GM23338 (cell line): ENCODE measurements at regions not wholly inside any gene's neighbourhood (a gene's known extent, or its start where the extent isn't known, plus 50 kb on each side); places are given as distances from the start of the nearest gene placed in this dataset.

ENCODE experiments used
- ATAC-seq: fragments of 200-7000 bp; cut with Tn5 transposase; 3 replicates; pipeline ENCODE4 v1.9.1; 2020
- DNase-seq: peaks from one replicate; pipeline ENCODE4 v3.0.0-alpha.2; 2015; ENCODE audit warnings: low spot score
- H2AFZ ChIP-seq: fragments of 200-600 bp; sonication (generic); 2 replicates; pipeline ENCODE4 v1.8.0; 2016; ENCODE audit warnings: antibody characterized with exemption, mild to moderate bottlenecking, moderate library complexity
- H3F3A ChIP-seq: fragments of 200-600 bp; sonication (generic); replicated peaks from 2 replicates; pipeline ENCODE4 v1.8.0; 2017; ENCODE audit warnings: antibody characterized with exemption, mixed run types, low read depth
- H3K27ac ChIP-seq: fragments of 200-600 bp; sonication (generic); 2 replicates; pipeline ENCODE4 v1.6.1; 2016; ENCODE audit warnings: low read depth
- H3K27me3 ChIP-seq: fragments of 200-600 bp; sonication (generic); 2 replicates; pipeline ENCODE4 v1.8.0; 2016; ENCODE audit warnings: mild to moderate bottlenecking, mixed run types, moderate library complexity; ENCODE audit not compliant: insufficient read depth
- H3K36me3 ChIP-seq: fragments of 200-600 bp; sonication (generic); 2 replicates; pipeline ENCODE4 v1.8.0; 2016; ENCODE audit warnings: mild to moderate bottlenecking; ENCODE audit not compliant: insufficient read depth
- H3K4me1 ChIP-seq: fragments of 200-600 bp; sonication (generic); 2 replicates; pipeline ENCODE4 v1.8.0; 2016; ENCODE audit warnings: mild to moderate bottlenecking, moderate library complexity; ENCODE audit not compliant: insufficient read depth
- H3K4me2 ChIP-seq: fragments of 200-600 bp; sonication (generic); 2 replicates; pipeline ENCODE4 v1.7.1; 2017; ENCODE audit warnings: mixed run types
- H3K4me3 ChIP-seq: fragments of 200-600 bp; sonication (generic); 2 replicates; pipeline ENCODE4 v1.6.1; 2016; ENCODE audit warnings: mixed run types
- H3K79me2 ChIP-seq: fragments of 200-600 bp; sonication (generic); replicated peaks from 2 replicates; pipeline ENCODE4 v1.8.0; 2017; ENCODE audit warnings: mild to moderate bottlenecking; ENCODE audit not compliant: insufficient read depth
- H3K9me2 ChIP-seq: fragments of 200-600 bp; sonication (generic); 2 replicates; pipeline ENCODE4 v1.8.0; 2017; ENCODE audit not compliant: insufficient read depth
- H4K20me1 ChIP-seq: fragments of 200-600 bp; sonication (generic); replicated peaks from 2 replicates; pipeline ENCODE4 v1.8.0; 2017; ENCODE audit warnings: mild to moderate bottlenecking; ENCODE audit not compliant: insufficient read depth
- H3K27ac Mint-ChIP-seq: 2 replicates; pipeline ENCODE4 v1.8.0; 2020; ENCODE audit warnings: inconsistent platforms, mild to moderate bottlenecking, moderate library complexity, mixed read lengths
- H3K27me3 Mint-ChIP-seq: 3 replicates; pipeline ENCODE4 v1.8.0; 2022; ENCODE audit warnings: low read depth, mild to moderate bottlenecking, moderate library complexity, mixed read lengths, inconsistent platforms; ENCODE audit not compliant: insufficient read depth, poor library complexity
- H3K36me3 Mint-ChIP-seq: 3 replicates; pipeline ENCODE4 v1.8.0; 2021; ENCODE audit warnings: low read depth, mild to moderate bottlenecking, inconsistent platforms, moderate library complexity, mixed read lengths
- H3K4me1 Mint-ChIP-seq: 3 replicates; pipeline ENCODE4 v1.8.0; 2020; ENCODE audit warnings: mild to moderate bottlenecking, inconsistent platforms, mixed read lengths
- H3K4me3 Mint-ChIP-seq: 3 replicates; pipeline ENCODE4 v1.8.0; 2021; ENCODE audit warnings: moderate library complexity, mild to moderate bottlenecking, inconsistent platforms, mixed read lengths
- H3K9me3 Mint-ChIP-seq: 3 replicates; pipeline ENCODE4 v1.8.0; 2020; ENCODE audit warnings: moderate library complexity, mild to moderate bottlenecking, inconsistent platforms, mixed read lengths
- CREB1 ChIP-seq: fragments of 250-450 bp; sonication (Bioruptor Pico); IDR thresholded peaks from 2 replicates; pipeline ENCODE4 v1.5.0; 2020; ENCODE audit warnings: low read depth, mild to moderate bottlenecking, moderate library complexity
- EZH2 ChIP-seq: fragments of 200-600 bp; sonication (generic); IDR thresholded peaks from one replicate; pipeline ENCODE4 v1.8.0; 2017; ENCODE audit warnings: antibody characterized with exemption, mild to moderate bottlenecking, low read depth; ENCODE audit not compliant: unreplicated experiment
- EZH2phosphoT487 ChIP-seq: fragments of 200-600 bp; sonication (generic); IDR thresholded peaks from one replicate; pipeline ENCODE4 v1.8.1; 2018; ENCODE audit warnings: antibody characterized with exemption; ENCODE audit not compliant: unreplicated experiment
- JUNB ChIP-seq: IDR thresholded peaks from one replicate; pipeline ENCODE4 v1.6.1; 2016; ENCODE audit warnings: antibody characterized with exemption; ENCODE audit not compliant: unreplicated experiment
- POLR2AphosphoS5 ChIP-seq: IDR thresholded peaks from 2 replicates; pipeline ENCODE4 v1.6.1; 2016; ENCODE audit warnings: antibody characterized with exemption, low read depth
- STAT1 ChIP-seq: IDR thresholded peaks from one replicate; pipeline ENCODE4 v1.6.1; 2016; ENCODE audit warnings: antibody characterized with exemption; ENCODE audit not compliant: unreplicated experiment
- ZNF114 ChIP-seq: fragments of 250-450 bp; sonication (Bioruptor Pico); IDR thresholded peaks from 2 replicates; pipeline ENCODE4 v1.5.0; 2020; ENCODE audit warnings: mild to moderate bottlenecking, moderate library complexity
- ZNF331 ChIP-seq: fragments of 250-450 bp; sonication (Bioruptor Pico); IDR thresholded peaks from 2 replicates; pipeline ENCODE4 v1.5.0; 2020; ENCODE audit warnings: low read depth, mild to moderate bottlenecking, moderate library complexity
- TF ChIP-seq, protein P1 (sequence below), 2 experiments: fragments of 200-600 bp in 1 of 2; sonication (generic) in 1 of 2; conservative IDR thresholded peaks; 2 replicates each; pipeline versions ENCODE4 v1.5.1 to v1.6.1; 2016 to 2017; ENCODE audit warnings: antibody characterized with exemption in 2 of 2, low read depth in 2 of 2, mild to moderate bottlenecking in 2 of 2, moderate library complexity in 1 of 2
- TF ChIP-seq, protein P2 (sequence below): fragments of 250-450 bp; sonication (Bioruptor Pico); IDR thresholded peaks from 2 replicates; pipeline ENCODE4 v1.5.0; 2020; ENCODE audit warnings: mild to moderate bottlenecking, moderate library complexity
- TF ChIP-seq, protein P3 (sequence below): IDR thresholded peaks from one replicate; pipeline ENCODE4 v1.6.1; 2018; ENCODE audit warnings: antibody characterized with exemption; ENCODE audit not compliant: unreplicated experiment

DNA sequence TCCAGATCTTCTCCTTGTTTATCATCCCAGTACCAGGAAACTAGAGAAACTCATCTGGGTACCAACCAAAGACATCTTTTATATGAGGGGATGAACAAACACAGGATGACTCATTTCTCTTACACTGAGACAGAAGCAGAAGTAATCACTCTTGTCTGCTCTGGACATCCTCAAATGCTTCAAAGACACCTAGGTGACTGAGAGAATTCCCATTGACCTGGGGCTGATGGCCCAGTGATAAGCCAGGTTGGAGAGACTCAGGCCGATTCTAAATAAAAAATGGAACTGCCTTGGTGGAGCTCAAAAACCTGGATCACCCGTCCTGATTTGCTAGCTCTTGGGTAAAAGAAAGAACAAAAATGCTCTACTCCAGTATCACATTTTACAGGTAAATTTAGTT is 182.2 kb downstream of the ZNF486 start:
- H3K27me3 ChIP-seq: no peaks in the 10 kb centered on the region
- ATAC-seq: no peak
- 0 out of 2 replicates have a peak, but pooled peaks cover 5% of the 10 kb centered on the region for H3F3A ChIP-seq
- no peaks in the 10 kb centered on the region; the same call in 1 of the 2 replicates for H4K20me1 ChIP-seq
- no peak overlapping the region for H3K27ac Mint-ChIP-seq
- no peaks in the 10 kb centered on the region; the same call in 2 of the 3 replicates for H3K4me1 Mint-ChIP-seq
- no peaks in the 10 kb centered on the region for H3K27me3 Mint-ChIP-seq
- no peaks in the 10 kb centered on the region; the same call in 1 of the 2 replicates for H3K36me3 ChIP-seq
- H3K9me3 Mint-ChIP-seq: no peaks in the 10 kb centered on the region
- no peak overlapping the region for H3K27ac ChIP-seq
- no peaks in the 10 kb centered on the region for H3K4me1 ChIP-seq
- H3K4me3 Mint-ChIP-seq: no peak overlapping the region
- H3K79me2 ChIP-seq: no peaks in the 10 kb centered on the region
- H3K9me2 ChIP-seq: no peaks in the 10 kb centered on the region
- TF ChIP-seq EZH2phosphoT487: no peak
- no peak for TF ChIP-seq STAT1
- TF ChIP-seq, protein P1, sequence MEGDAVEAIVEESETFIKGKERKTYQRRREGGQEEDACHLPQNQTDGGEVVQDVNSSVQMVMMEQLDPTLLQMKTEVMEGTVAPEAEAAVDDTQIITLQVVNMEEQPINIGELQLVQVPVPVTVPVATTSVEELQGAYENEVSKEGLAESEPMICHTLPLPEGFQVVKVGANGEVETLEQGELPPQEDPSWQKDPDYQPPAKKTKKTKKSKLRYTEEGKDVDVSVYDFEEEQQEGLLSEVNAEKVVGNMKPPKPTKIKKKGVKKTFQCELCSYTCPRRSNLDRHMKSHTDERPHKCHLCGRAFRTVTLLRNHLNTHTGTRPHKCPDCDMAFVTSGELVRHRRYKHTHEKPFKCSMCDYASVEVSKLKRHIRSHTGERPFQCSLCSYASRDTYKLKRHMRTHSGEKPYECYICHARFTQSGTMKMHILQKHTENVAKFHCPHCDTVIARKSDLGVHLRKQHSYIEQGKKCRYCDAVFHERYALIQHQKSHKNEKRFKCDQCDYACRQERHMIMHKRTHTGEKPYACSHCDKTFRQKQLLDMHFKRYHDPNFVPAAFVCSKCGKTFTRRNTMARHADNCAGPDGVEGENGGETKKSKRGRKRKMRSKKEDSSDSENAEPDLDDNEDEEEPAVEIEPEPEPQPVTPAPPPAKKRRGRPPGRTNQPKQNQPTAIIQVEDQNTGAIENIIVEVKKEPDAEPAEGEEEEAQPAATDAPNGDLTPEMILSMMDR (conservative IDR thresholded peaks at IDR 0.05; ENCODE audit: low read depth in 2 of 2): no peak
- TF ChIP-seq ZNF114: no peak
- TF ChIP-seq, protein P2, sequence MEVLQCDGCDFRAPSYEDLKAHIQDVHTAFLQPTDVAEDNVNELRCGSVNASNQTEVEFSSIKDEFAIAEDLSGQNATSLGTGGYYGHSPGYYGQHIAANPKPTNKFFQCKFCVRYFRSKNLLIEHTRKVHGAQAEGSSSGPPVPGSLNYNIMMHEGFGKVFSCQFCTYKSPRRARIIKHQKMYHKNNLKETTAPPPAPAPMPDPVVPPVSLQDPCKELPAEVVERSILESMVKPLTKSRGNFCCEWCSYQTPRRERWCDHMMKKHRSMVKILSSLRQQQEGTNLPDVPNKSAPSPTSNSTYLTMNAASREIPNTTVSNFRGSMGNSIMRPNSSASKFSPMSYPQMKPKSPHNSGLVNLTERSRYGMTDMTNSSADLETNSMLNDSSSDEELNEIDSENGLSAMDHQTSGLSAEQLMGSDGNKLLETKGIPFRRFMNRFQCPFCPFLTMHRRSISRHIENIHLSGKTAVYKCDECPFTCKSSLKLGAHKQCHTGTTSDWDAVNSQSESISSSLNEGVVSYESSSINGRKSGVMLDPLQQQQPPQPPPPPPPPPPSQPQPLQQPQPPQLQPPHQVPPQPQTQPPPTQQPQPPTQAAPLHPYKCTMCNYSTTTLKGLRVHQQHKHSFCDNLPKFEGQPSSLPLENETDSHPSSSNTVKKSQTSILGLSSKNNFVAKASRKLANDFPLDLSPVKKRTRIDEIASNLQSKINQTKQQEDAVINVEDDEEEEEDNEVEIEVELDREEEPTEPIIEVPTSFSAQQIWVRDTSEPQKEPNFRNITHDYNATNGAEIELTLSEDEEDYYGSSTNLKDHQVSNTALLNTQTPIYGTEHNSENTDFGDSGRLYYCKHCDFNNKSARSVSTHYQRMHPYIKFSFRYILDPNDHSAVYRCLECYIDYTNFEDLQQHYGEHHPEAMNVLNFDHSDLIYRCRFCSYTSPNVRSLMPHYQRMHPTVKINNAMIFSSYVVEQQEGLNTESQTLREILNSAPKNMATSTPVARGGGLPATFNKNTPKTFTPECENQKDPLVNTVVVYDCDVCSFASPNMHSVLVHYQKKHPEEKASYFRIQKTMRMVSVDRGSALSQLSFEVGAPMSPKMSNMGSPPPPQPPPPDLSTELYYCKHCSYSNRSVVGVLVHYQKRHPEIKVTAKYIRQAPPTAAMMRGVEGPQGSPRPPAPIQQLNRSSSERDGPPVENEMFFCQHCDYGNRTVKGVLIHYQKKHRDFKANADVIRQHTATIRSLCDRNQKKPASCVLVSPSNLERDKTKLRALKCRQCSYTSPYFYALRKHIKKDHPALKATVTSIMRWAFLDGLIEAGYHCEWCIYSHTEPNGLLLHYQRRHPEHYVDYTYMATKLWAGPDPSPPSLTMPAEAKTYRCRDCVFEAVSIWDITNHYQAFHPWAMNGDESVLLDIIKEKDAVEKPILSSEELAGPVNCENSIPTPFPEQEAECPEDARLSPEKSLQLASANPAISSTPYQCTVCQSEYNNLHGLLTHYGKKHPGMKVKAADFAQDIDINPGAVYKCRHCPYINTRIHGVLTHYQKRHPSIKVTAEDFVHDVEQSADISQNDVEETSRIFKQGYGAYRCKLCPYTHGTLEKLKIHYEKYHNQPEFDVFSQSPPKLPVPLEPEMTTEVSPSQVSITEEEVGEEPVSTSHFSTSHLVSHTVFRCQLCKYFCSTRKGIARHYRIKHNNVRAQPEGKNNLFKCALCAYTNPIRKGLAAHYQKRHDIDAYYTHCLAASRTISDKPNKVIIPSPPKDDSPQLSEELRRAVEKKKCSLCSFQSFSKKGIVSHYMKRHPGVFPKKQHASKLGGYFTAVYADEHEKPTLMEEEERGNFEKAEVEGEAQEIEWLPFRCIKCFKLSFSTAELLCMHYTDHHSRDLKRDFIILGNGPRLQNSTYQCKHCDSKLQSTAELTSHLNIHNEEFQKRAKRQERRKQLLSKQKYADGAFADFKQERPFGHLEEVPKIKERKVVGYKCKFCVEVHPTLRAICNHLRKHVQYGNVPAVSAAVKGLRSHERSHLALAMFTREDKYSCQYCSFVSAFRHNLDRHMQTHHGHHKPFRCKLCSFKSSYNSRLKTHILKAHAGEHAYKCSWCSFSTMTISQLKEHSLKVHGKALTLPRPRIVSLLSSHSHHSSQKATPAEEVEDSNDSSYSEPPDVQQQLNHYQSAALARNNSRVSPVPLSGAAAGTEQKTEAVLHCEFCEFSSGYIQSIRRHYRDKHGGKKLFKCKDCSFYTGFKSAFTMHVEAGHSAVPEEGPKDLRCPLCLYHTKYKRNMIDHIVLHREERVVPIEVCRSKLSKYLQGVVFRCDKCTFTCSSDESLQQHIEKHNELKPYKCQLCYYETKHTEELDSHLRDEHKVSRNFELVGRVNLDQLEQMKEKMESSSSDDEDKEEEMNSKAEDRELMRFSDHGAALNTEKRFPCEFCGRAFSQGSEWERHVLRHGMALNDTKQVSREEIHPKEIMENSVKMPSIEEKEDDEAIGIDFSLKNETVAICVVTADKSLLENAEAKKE (CRISPR knock-in tag): no peak
- TF ChIP-seq, protein P3, sequence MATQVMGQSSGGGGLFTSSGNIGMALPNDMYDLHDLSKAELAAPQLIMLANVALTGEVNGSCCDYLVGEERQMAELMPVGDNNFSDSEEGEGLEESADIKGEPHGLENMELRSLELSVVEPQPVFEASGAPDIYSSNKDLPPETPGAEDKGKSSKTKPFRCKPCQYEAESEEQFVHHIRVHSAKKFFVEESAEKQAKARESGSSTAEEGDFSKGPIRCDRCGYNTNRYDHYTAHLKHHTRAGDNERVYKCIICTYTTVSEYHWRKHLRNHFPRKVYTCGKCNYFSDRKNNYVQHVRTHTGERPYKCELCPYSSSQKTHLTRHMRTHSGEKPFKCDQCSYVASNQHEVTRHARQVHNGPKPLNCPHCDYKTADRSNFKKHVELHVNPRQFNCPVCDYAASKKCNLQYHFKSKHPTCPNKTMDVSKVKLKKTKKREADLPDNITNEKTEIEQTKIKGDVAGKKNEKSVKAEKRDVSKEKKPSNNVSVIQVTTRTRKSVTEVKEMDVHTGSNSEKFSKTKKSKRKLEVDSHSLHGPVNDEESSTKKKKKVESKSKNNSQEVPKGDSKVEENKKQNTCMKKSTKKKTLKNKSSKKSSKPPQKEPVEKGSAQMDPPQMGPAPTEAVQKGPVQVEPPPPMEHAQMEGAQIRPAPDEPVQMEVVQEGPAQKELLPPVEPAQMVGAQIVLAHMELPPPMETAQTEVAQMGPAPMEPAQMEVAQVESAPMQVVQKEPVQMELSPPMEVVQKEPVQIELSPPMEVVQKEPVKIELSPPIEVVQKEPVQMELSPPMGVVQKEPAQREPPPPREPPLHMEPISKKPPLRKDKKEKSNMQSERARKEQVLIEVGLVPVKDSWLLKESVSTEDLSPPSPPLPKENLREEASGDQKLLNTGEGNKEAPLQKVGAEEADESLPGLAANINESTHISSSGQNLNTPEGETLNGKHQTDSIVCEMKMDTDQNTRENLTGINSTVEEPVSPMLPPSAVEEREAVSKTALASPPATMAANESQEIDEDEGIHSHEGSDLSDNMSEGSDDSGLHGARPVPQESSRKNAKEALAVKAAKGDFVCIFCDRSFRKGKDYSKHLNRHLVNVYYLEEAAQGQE: no peak
- TF ChIP-seq ZNF331: no peak
- no peak for TF ChIP-seq CREB1 (CRISPR knock-in tag)
- TF ChIP-seq POLR2AphosphoS5: no peak
- no peak for TF ChIP-seq EZH2
- no peak for TF ChIP-seq JUNB
- H3K36me3 Mint-ChIP-seq: no peaks in the 10 kb centered on the region
- H3K4me2 ChIP-seq: no peak overlapping the region
- no peak overlapping the region for H2AFZ ChIP-seq
- DNase-seq: no peak
- no peak overlapping the region for H3K4me3 ChIP-seq
